Muscle layer of duodenum (tissue), 2 donors: ENCODE measurements at regions not wholly inside any gene's neighbourhood (a gene's known extent, or its start where the extent isn't known, plus 50 kb on each side); places are given as distances from the start of the nearest gene placed in this dataset.

Experiments
- H3K27ac ChIP-seq: one replicate; pipeline ENCODE4 v1.7.0; 2013; ENCODE audit warnings: mild to moderate bottlenecking, low read length
- H3K27me3 ChIP-seq: one replicate; pipeline ENCODE4 v1.7.0; 2013; ENCODE audit warnings: low read depth, mild to moderate bottlenecking, control low read depth, low read length
- H3K36me3 ChIP-seq, 2 donors: one replicate each; pipeline ENCODE4 v1.7.0; 2013; ENCODE audit warnings: low read length in 2 of 2, control low read depth in 1 of 2, mild to moderate bottlenecking in 1 of 2; ENCODE audit not compliant: insufficient read depth in 2 of 2, control insufficient read depth in 1 of 2
- H3K4me1 ChIP-seq, 2 donors: one replicate each; pipeline ENCODE4 v1.7.0; 2013; ENCODE audit warnings: low read length in 2 of 2, mild to moderate bottlenecking in 2 of 2, control low read depth in 1 of 2, moderate library complexity in 1 of 2; ENCODE audit not compliant: insufficient read depth in 2 of 2, control insufficient read depth in 1 of 2
- H3K4me3 ChIP-seq, 2 donors: one replicate each; pipeline ENCODE4 v1.7.0; 2013; ENCODE audit warnings: low read length in 2 of 2, low read depth in 1 of 2, mild to moderate bottlenecking in 1 of 2
- H3K9me3 ChIP-seq, 2 donors: one replicate each; pipeline ENCODE4 v1.7.0; 2013; ENCODE audit warnings: low read length in 2 of 2, control low read depth in 1 of 2, mild to moderate bottlenecking in 1 of 2; ENCODE audit not compliant: control insufficient read depth in 1 of 2
- donor health status: healthy.

GRCh38 chr1:79079770-79080169 is 73.2 kb upstream of the ADGRL4 start:
- Histone ChIP-seq H3K27me3 (no peaks in the 10 kb centered on the region), H3K4me3 (no peak overlapping the region), H3K4me1 (no peaks in the 10 kb centered on the region), H3K36me3 (no peaks in the 10 kb centered on the region), H3K9me3 (no peaks in the 10 kb centered on the region), H3K27ac (no peak overlapping the region)

GRCh38 chr1:79074975-79075374 is 68.4 kb upstream of the ADGRL4 start:
- Histone ChIP-seq H3K9me3 (no peaks in the 10 kb centered on the region), H3K4me3 (no peak overlapping the region), H3K27ac (no peak overlapping the region), H3K36me3 (no peaks in the 10 kb centered on the region), H3K4me1 (no peaks in the 10 kb centered on the region), H3K27me3 (no peaks in the 10 kb centered on the region)

- no peak overlapping the region for H3K4me3 ChIP-seq
These were observed 63.3 kb upstream of the ADGRL4 start for GRCh38 chr1:79069828-79070227.

GRCh38 chr1:79059341-79059740 is 52.8 kb upstream of the ADGRL4 start:
- H3K27me3 ChIP-seq = no peaks in the 10 kb centered on the region

More at GRCh38 chr1:79069828-79070227, 63.3 kb upstream of the ADGRL4 start:
- Histone ChIP-seq H3K9me3 (no peaks in the 10 kb centered on the region), H3K4me1 (no peaks in the 10 kb centered on the region), H3K36me3 (no peaks in the 10 kb centered on the region), H3K27ac (no peak overlapping the region), H3K27me3 (no peaks in the 10 kb centered on the region)

More at GRCh38 chr1:79059341-79059740, 52.8 kb upstream of the ADGRL4 start:
- Histone ChIP-seq H3K4me1 (no peaks in the 10 kb centered on the region), H3K36me3 (no peaks in the 10 kb centered on the region), H3K4me3 (no peak overlapping the region), H3K27ac (no peak overlapping the region), H3K9me3 (no peaks in the 10 kb centered on the region)
